GM23248 (cell line): ENCODE measurements at regions not wholly inside any gene's neighbourhood (a gene's known extent, or its start where the extent isn't known, plus 50 kb on each side); places are given as distances from the start of the nearest gene placed in this dataset.

Experiments used
- EZH2 ChIP-seq: fragments of 200-600 bp; sonication (generic); IDR thresholded peaks from 2 replicates; pipeline ENCODE4 v1.6.1; 2018; ENCODE audit warnings: antibody characterized with exemption, mild to moderate bottlenecking; ENCODE audit not compliant: insufficient read depth, poor library complexity, severe bottlenecking
- EZH2phosphoT487 ChIP-seq: fragments of 200-600 bp; sonication (generic); IDR thresholded peaks from 2 replicates; pipeline ENCODE4 v1.6.1; 2018; ENCODE audit warnings: antibody characterized with exemption, moderate library complexity, mild to moderate bottlenecking, low read depth; ENCODE audit not compliant: insufficient read depth

- TF ChIP-seq EZH2: no peak
- TF ChIP-seq EZH2phosphoT487: no peak
Observed at GRCh38 chr12:118709946-118710345, 271.4 kb upstream of the SRRM4 start.
